CD4-positive, alpha-beta T cell treated with Interleukin-15 for 4 hours (primary cell): ENCODE measurements at regions not wholly inside any gene's neighbourhood (a gene's known extent, or its start where the extent isn't known, plus 50 kb on each side); places are given as distances from the start of the nearest gene placed in this dataset.
"Not testable (repeated sequence)": the region's sequence is repeated elsewhere in the genome, so short reads cannot be mapped to it uniquely, and the experiment has no call there.

ENCODE experiments used
- DNase-seq: peaks from one replicate; pipeline ENCODE4 v3.0.0-alpha.2; 2020; ENCODE audit warnings: low spot score

GRCh38 chr9:85487872-85488271 lies 253.9 kb downstream of the AGTPBP1 start:
- DNase-seq: no peak

GRCh38 chr9:85484235-85484634 lies 257.5 kb downstream of the AGTPBP1 start:
- DNase-seq: no peak

- DNase-seq: no peak
These were observed 258.5 kb downstream of the AGTPBP1 start for GRCh38 chr9:85483208-85483607.

GRCh38 chr9:85479305-85479704 lies 262.4 kb downstream of the AGTPBP1 start:
- no peak for DNase-seq

GRCh38 chr9:85478847-85479246 lies 262.9 kb downstream of the AGTPBP1 start:
- no peak for DNase-seq

- DNase-seq: not testable (repeated sequence)
These were observed 266.9 kb downstream of the AGTPBP1 start for GRCh38 chr9:85474896-85475295.

GRCh38 chr9:85471791-85472190 lies 270.0 kb downstream of the AGTPBP1 start:
- DNase-seq: no peak

- DNase-seq: no peak
These were observed 272.7 kb downstream of the AGTPBP1 start for GRCh38 chr9:85469041-85469440.

- DNase-seq: no peak
These were observed 274.9 kb downstream of the AGTPBP1 start for GRCh38 chr9:85466834-85467233.

GRCh38 chr9:85458114-85458864 lies 283.5 kb downstream of the AGTPBP1 start:
- DNase-seq: not testable (repeated sequence)

GRCh38 chr9:85453850-85454249 lies 287.9 kb downstream of the AGTPBP1 start:
- no peak for DNase-seq

- DNase-seq: no peak
These were observed 288.9 kb downstream of the AGTPBP1 start for GRCh38 chr9:85452841-85453240.

- no peak for DNase-seq
These were observed 290.1 kb downstream of the AGTPBP1 start for GRCh38 chr9:85451680-85452079.

- DNase-seq: no peak
These were observed 295.9 kb downstream of the AGTPBP1 start for GRCh38 chr9:85445887-85446286.

GRCh38 chr9:85444243-85444642 lies 297.5 kb downstream of the AGTPBP1 start:
- DNase-seq: no peak

GRCh38 chr9:85443190-85443598 lies 298.6 kb downstream of the AGTPBP1 start:
- DNase-seq: no peak

- no peak for DNase-seq
These were observed 302.0 kb downstream of the AGTPBP1 start for GRCh38 chr9:85439791-85440190.

- not testable (repeated sequence) for DNase-seq
These were observed 307.8 kb downstream of the AGTPBP1 start for GRCh38 chr9:85433956-85434355.

- not testable (repeated sequence) for DNase-seq
These were observed 308.2 kb downstream of the AGTPBP1 start for GRCh38 chr9:85433551-85433950.

- no peak for DNase-seq
These were observed 308.7 kb downstream of the AGTPBP1 start for GRCh38 chr9:85433046-85433445.

- DNase-seq: no peak
These were observed 309.2 kb downstream of the AGTPBP1 start for GRCh38 chr9:85432599-85432998.

GRCh38 chr9:85431339-85432102 lies 310.2 kb downstream of the AGTPBP1 start:
- no peak for DNase-seq

GRCh38 chr9:85430659-85431338 lies 311.0 kb downstream of the AGTPBP1 start:
- no peak for DNase-seq
